ENCODE measurements at regions not wholly inside any gene's neighbourhood (a gene's known extent, or its start where the extent isn't known, plus 50 kb on each side); places are given as distances from the start of the nearest gene placed in this dataset.

DNA sequence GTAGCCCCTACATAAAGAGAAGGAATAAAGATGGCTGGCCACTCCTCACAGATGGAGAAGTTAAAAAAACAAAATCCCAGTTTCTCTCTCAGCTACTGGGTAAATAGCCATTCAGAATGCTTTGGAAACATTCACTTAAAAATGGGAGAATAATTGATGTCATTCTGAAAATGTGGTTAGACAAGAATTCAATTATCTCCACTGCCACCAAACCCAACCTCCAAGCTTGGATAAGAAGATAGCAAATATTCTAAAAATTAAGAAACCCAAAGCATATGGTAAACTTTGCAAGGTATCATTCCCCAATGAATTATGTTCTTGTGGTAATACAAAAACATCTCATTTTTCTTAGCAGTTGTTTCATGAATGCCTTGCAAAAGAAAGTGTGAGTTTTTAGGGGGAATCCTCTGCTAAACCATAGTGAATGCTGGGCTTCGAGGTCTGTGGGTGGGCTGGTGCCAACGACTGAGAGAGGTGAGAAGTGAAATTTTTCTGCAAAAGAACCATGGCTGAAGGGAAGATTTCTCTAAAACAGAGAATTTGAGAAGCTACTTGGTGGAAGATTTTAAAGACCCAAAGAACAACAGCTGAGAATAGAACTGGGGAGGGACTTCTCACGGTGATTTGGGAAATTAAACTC, 497.9 kb upstream of the JARID2 start:
- ATAC-seq (ENCODE audit: low read depth) = no peak
- CTCF ChIA-PET = no interaction called here
- DNase-seq = no peak
- Mint-ChIP-seq H3K4me1 (peaks cover 13% of the 10 kb centered on the region), H3K4me3 (no peak overlapping the region), H3K27me3 (peaks cover 2% of the 10 kb centered on the region), H3K36me3 (ENCODE audit: low read depth) (no peaks in the 10 kb centered on the region), H3K27ac (no peak overlapping the region), H3K9me3 (peaks cover 4% of the 10 kb centered on the region)
- POLR2A ChIA-PET = interaction anchor here (0.6 kb wide), 1 partner anchor 458 kb away, joined by 12 read pairs; no protein-coding TSS in a partner anchor
- intact Hi-C loops (cut with micrococcal nuclease) = no loop called here
- TF ChIP-seq, protein P1, sequence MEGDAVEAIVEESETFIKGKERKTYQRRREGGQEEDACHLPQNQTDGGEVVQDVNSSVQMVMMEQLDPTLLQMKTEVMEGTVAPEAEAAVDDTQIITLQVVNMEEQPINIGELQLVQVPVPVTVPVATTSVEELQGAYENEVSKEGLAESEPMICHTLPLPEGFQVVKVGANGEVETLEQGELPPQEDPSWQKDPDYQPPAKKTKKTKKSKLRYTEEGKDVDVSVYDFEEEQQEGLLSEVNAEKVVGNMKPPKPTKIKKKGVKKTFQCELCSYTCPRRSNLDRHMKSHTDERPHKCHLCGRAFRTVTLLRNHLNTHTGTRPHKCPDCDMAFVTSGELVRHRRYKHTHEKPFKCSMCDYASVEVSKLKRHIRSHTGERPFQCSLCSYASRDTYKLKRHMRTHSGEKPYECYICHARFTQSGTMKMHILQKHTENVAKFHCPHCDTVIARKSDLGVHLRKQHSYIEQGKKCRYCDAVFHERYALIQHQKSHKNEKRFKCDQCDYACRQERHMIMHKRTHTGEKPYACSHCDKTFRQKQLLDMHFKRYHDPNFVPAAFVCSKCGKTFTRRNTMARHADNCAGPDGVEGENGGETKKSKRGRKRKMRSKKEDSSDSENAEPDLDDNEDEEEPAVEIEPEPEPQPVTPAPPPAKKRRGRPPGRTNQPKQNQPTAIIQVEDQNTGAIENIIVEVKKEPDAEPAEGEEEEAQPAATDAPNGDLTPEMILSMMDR (IDR thresholded peaks at IDR 0.05) = no peak

DNA sequence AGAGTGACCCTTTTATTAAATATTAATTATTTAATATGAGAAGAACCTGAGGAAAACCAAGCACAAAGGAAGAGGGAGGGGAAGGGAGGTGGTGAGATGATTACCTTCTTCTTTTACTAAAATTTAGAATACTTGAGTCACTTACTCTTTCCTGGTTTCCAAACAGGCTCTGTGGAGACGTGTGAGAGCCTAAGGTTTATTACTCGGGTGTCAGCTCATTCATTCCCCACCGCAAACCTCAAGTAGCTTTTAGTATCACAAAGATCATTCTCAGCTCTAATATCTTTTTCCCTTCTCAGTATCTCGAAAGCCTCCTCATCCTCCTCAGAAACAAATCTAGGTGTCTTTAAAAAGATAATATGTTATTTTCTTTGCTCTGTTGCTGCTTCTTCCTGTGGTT, 497.2 kb upstream of the JARID2 start:
- Mint-ChIP-seq H3K36me3 (ENCODE audit: low read depth) (no peaks in the 10 kb centered on the region), H3K4me1 (peaks cover 11% of the 10 kb centered on the region), H3K27me3 (peaks cover 2% of the 10 kb centered on the region), H3K27ac (no peak overlapping the region), H3K4me3 (no peak overlapping the region), H3K9me3 (peaks cover 4% of the 10 kb centered on the region)
- TF ChIP-seq, protein P1 (IDR thresholded peaks at IDR 0.05) = no peak
- DNase-seq = no peak
- ChIA-PET CTCF (no interaction called here), POLR2A (no interaction called here)
- ATAC-seq (ENCODE audit: low read depth) = no peak
- intact Hi-C loops (cut with micrococcal nuclease) = no loop called here

DNA sequence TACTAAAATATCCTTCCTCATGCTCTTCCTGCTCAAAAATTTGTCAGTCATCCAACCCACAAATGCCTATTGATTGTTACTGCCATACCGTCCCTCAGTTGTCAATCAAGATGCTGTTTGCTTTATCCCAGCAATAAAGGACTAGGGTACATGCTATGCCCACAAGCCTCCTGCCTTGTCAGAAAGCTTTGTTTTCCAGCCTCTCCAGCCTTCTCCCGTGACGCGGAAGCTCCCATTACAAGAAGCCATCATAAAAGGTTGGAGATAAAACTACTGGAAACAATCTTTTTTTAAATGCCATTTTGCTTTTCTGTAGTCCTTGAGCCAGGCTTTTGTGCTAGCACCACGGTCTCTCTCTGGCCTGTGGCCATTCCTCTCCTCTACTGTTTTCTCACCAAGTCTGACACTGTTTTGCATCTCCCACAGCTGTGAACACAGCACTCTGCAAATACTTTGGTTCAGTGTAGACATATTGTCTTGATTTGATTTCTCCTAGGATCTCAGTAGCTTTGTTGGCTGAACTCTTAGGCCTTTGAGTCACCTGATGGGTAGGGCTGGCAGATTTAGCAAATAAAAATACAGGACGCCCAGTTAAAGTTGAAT, 495.7 kb upstream of the JARID2 start:
- TF ChIP-seq, protein P1 (IDR thresholded peaks at IDR 0.05) = no peak
- no peaks in the 10 kb centered on the region for H3K27me3 Mint-ChIP-seq

DNA sequence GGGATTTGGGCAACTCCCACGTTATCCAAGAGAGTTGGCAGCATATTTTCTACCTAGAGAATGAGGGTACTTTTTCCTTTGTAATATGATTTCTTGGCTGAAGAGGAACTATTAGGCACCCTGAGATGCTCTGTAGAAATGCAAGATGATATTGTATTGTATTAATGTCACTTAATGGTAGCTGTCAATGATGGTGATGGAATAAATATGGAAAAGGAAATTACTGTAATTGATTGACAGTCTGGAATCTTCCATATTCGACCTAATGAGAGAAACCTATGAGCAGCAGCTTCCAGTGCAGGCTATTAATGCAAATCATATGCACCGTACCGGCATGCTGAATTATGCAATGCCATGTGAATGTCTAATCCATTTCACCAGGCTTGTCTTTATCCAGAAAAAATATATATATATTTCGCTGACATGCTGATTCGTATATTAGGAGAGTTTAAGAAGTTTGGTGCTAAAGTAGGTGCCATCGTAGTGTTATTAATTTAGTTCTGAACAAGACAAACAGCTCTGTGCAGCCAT, 494.2 kb upstream of the JARID2 start:
- ChIA-PET CTCF (no interaction called here), POLR2A (no interaction called here)
- no peak for ATAC-seq (ENCODE audit: low read depth)
- H3K9me3 Mint-ChIP-seq = no peaks in the 10 kb centered on the region
- no peak overlapping the region for H3K4me3 Mint-ChIP-seq
- H3K4me1 Mint-ChIP-seq = peaks cover 10% of the 10 kb centered on the region
- TF ChIP-seq, protein P1 (IDR thresholded peaks at IDR 0.05) = no peak
- no peak overlapping the region for H3K27ac Mint-ChIP-seq
- no peaks in the 10 kb centered on the region for H3K36me3 Mint-ChIP-seq (ENCODE audit: low read depth)
- H3K27me3 Mint-ChIP-seq = no peaks in the 10 kb centered on the region
- DNase-seq = no peak
- intact Hi-C loops (cut with micrococcal nuclease) = no loop called here

More for the DNA sequence above, 495.7 kb upstream of the JARID2 start:
- Mint-ChIP-seq H3K36me3 (ENCODE audit: low read depth) (no peaks in the 10 kb centered on the region), H3K9me3 (peaks cover 4% of the 10 kb centered on the region), H3K27ac (no peak overlapping the region), H3K4me1 (peaks cover 10% of the 10 kb centered on the region), H3K4me3 (no peak overlapping the region)
- ChIA-PET POLR2A (no interaction called here), CTCF (no interaction called here)
- intact Hi-C loops (cut with micrococcal nuclease) = no loop called here
- ATAC-seq (ENCODE audit: low read depth) (no peak), DNase-seq (no peak)

DNA sequence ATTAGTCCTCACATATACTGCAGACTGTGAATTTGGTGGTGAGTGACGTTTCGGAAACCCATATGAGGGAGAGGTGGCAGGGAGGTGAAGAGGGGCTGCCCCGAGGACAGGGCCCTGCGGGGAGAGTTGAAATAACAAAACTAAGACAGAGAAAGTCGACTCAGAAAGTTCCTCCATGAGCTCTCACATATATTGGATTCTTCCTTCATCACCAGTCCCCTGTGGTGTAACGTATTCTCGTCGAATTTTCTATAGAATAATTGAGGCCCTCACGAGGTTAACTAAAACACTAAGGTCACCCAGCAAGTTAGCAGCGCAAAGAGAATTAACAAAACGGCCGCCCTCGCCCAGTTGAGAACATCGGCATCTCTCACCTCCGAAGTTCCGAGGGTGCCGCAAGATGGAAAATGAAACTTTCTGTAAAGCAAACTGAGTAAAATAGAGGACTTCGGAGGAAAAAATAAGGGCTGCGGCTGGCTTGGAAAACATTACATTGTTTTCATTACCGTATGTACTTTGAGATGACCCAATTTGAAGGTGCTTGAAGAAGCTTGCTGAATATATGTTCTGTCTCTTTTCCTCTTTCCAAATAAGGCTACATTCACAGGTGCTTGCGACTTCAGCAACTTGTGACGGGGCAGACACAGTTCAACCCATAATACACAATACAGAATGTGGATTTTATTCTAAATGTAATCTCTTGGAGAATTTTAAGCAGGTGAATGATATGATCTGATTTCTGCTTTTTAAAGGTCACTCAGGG, 490.9 kb upstream of the JARID2 start:
- peaks cover 3% of the 10 kb centered on the region for H3K9me3 Mint-ChIP-seq
- no peak for DNase-seq
- TF ChIP-seq, protein P1 (IDR thresholded peaks at IDR 0.05) = no peak
- H3K4me1 Mint-ChIP-seq = peaks cover 4% of the 10 kb centered on the region
- no peaks in the 10 kb centered on the region for H3K27me3 Mint-ChIP-seq
- peak; percentile 64 for ATAC-seq (ENCODE audit: low read depth)
- intact Hi-C loops (cut with micrococcal nuclease) = loop anchor here (1.0 kb wide), 1 partner anchor 21 kb away; no protein-coding TSS in a partner anchor
- H3K4me3 Mint-ChIP-seq = peak overlapping the region; percentile 73
- ChIA-PET CTCF (no interaction called here), POLR2A (no interaction called here)
- H3K36me3 Mint-ChIP-seq (ENCODE audit: low read depth) = no peaks in the 10 kb centered on the region
- peak overlapping the region; percentile 55 for H3K27ac Mint-ChIP-seq

Data from activated B cell treated with CpG ODN at 0.5 μM for 24 hours (primary cell).